HG03571 (cell line): ENCODE measurements at regions not wholly inside any gene's neighbourhood (a gene's known extent, or its start where the extent isn't known, plus 50 kb on each side); places are given as distances from the start of the nearest gene placed in this dataset.
"Not testable (repeated sequence)": the region's sequence is repeated elsewhere in the genome, so short reads cannot be mapped to it uniquely, and the experiment has no call there.

Experiments used
- ATAC-seq: cut with Tn5 transposase; IDR thresholded peaks from one replicate; pipeline ENCODE4 v1.9.1; 2021; ENCODE audit not compliant: unreplicated experiment

DNA sequence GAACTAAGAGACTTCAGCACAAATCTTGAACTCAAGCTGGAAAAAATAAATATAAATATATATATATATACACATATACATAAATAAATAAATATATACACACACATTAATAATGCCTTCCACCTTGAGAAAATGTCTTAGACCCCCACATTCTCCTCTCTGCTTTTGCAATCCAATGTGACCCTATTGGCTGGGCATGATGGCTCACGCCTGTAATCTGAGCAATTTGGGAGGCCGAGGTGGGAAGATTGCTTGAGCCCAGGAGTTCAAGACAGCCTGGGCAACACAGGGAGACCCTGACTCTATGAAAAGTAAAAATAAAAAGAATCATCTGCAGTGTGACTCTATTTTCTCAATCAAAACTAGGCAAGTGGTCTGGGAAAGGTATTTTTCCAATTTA, 424.1 kb upstream of the NFE2L3 start:
- ATAC-seq = no peak

DNA sequence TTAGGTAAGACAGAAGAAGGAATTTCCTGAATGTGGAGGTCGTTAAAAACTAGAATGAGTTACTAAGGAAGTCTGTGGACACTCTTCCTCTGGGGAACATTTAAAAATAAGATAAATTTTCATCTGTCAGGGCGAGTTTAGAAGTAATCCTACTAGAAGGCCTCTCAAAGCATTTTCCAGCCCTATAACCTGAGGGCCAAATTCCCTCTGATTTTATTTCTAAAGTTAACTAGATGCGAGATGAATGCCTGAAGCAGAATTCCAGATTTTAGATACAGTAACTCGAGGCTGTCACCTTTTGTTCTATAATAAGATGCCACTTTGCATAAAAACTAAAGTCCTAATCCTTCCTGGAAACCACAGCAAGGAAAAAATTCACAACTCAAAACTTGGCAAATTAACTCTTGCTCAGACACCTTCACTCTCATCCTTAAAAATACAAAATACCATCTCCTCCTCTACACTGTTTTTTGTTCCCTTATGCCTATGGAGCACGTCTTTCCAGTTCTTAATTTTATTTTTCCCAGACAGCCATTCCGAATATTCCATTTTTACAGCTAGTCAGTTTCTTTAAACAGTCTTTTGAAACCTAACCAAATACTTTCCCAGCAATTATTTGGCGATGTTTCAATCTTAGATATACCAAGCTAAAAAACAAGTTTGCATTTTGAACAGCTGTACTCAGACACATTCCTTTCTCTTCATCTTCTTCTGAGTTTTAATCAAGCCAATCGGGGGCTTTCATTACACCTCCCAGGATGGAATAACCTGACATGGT, 420.7 kb upstream of the NFE2L3 start:
- ATAC-seq = no peak

DNA sequence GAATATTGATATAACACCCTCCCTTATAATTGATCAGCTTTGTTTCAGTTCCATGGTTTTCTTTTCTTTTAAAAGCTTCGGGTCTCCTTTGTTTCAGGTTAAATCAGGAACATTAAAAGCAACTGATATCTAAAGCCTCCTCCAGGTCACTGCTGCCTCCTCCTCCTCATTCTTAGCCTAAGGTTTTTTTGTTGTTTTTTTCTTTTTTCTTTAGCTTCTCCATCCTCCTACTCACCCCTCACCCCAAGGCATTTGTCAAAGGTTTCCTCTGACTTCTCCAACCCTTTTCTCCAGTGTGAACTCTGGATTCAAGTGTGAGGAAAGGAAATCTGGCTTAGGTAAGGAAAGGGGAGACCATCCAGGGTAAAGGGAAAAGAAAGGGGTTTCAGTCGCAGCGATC, 420.2 kb upstream of the NFE2L3 start:
- no peak for ATAC-seq

DNA sequence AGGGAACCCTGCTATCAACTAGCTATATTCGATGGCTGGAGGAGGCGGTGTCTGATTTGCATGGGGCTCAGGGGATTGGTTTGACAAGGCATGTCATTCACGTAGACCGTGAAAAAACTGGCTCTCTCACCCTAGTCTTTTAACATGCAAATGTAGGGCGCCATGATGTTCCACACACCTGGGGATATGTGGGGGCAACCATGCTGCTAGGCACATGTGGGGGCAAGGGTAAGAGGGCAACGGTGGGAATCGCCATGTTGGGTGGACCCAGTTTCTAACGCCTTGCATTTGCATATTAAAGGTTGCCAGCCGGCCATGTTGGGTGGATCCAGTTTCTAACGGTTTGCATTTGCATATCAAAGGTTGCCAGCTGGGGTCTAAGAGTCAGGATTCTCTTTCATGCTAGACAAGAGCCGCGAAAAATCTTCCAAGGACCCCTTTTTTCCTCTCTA, 419.2 kb upstream of the NFE2L3 start:
- ATAC-seq = no peak

DNA sequence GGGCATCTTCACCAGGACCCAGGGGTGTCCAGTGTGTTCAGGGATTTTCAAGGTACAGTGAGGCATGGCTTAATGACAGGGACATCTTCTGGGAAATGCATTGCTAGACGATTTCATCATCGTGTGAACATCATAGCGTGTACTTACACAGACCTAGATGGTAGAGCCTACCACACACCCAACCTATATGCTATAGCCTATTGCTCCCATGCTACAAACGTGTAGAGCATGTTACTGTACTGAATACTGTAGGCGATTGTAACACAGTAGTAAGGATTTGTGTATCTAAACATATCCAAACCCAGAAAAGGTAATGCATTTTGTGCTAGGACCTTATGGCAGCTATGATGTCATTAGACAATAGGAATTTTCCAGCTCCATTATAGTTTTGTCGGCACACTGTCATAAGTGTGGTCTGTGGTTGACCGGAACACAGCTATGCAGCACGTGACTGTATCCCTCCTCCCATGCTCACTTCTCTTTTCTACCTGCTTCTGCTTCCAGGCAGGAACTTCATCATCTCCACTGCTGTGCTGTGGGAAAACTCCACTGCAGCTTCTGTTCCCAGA, 416.2 kb upstream of the NFE2L3 start:
- ATAC-seq = no peak

DNA sequence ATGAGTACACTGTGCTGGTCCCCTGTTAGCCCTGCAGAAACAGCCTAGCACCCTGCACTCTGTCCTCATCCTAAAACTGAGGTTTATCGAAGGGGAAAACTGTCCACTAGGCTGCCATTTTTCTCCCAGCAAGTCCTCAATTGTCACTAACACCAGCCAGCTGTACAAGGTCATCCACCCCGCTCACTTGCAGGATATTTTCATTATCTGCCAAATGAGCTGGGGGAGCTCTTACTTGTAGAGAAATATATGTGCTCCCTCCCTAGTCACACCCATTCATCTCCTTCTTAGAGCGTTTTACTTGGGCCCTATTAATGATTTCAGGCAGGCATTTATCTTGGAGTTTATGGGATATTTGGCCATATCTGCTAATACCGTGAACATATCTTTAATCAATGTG, 413.5 kb upstream of the NFE2L3 start:
- no peak for ATAC-seq

DNA sequence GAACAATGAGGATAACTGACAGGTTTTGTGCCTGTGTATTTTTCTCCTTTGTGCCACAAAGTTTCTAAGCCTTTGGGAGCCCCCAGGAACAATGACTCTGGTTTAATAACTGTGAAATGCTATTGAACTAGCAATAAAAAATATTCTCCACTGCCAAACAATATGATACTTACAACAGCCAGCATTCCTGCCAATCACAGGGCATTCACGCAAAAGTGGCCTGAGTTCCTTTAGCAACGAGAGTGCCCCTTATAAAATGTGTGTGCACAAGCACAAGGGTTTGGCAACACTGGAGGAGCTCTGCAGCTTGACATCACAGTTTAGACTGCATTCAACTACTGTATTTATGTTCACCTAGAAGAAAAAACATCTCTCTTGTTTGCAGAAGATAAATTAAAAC, 412.9 kb upstream of the NFE2L3 start:
- ATAC-seq = no peak

DNA sequence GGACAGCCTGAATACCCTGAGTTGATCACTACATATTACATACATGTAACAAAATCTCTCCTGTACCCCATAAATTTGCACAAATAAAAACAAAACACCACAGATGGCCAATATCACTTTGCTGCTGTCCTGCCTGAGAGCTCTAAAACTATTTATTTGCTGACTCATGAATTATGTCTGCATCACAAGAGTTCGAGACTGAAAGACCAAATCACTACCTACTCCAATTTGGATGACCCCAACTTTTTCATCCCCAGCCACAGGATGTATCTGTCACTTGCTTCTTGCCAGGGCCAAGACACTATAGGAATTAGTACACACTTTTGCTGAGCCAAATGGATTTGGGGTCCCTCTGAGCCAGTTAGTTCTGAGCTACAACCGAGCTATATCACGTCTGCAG, 409.7 kb upstream of the NFE2L3 start:
- ATAC-seq = no peak

DNA sequence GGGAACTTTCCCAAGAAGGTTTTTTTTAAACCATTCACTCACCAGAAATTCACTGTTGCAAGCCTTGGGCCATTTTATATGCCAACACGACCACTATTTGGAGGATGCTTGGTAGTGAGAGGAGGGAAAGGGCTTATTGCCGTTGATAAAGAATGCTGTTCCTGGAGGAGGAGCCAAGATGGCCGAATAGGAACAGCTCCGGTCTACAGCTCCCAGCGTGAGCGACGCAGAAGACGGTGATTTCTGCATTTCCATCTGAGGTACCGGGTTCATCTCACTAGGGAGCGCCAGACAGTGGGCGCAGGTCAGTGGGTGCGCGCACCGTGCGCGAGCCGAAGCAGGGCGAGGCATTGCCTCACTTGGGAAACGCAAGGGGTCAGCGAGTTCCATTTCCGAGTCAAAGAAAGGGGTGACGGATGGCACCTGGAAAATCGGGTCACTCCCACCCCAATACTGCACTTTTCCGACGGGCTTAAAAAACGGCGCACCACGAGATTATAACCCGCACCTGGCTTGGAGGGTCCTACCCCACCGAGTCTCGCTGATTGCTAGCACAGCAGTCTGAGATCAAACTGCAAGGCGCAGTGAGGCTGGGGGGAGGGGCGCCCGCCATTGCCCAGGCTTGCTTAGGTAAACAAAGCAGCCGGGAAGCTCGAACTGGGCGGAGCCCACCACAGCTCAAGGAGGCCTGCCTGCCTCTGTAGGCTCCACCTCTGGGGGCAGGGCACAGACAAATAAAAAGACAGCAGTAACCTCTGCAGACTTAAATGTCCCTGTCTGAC, 408.1 kb upstream of the NFE2L3 start:
- ATAC-seq = not testable (repeated sequence)

DNA sequence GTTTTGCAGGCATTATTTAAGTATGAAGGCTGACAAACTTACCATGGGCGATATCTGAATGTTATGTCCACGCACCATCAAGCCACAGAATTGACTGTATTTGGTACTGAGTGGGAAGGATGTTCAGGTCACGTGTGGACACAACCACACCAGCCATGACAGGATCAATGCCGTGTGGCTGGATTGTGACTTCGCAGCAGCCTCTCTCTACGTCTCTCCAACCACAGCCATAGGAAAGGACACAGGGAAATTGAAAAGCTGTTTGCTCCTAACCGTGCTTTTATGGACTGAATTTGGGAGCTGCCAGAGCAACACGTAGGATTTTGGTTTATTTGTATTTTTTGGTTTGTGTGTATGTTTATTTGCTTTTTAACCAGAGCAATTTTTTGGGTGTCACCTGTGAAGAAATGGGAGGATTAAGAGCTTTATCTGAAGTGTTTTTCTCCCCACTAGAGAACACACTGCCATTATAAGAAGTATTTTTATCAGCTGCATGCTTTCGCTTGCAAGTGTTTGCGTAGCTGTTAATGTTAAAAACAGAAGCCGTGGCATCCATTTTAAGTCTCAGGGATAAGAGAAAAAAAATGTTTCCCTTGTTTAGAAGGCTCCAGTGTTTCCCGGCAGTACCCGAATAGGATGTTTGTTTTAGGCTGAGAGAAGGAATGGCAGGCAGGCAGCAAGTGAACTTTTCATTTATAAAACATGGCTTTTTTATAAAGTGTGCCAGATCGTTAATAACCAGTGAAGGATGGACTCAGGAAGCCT, 401.1 kb upstream of the NFE2L3 start:
- no peak for ATAC-seq

DNA sequence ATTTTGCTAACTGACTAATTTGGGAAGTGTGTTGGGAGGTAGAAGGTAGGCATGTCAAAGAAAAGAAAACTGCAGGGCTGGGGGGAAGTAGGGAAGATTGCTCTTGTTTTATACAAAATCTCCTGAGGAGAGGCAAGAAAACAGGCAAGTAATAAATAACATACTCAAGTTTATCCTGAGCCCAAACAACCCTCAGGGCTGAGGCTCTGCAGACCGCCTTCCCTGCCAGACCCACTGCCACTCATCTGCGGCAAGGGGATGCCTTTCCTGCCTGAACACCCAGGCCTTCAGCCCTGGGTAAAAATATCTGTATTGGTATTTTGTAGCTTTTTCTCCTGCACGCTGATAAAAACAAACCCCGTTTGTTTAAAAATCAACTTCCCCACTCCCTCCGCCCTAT, 399.8 kb upstream of the NFE2L3 start:
- ATAC-seq = no peak

DNA sequence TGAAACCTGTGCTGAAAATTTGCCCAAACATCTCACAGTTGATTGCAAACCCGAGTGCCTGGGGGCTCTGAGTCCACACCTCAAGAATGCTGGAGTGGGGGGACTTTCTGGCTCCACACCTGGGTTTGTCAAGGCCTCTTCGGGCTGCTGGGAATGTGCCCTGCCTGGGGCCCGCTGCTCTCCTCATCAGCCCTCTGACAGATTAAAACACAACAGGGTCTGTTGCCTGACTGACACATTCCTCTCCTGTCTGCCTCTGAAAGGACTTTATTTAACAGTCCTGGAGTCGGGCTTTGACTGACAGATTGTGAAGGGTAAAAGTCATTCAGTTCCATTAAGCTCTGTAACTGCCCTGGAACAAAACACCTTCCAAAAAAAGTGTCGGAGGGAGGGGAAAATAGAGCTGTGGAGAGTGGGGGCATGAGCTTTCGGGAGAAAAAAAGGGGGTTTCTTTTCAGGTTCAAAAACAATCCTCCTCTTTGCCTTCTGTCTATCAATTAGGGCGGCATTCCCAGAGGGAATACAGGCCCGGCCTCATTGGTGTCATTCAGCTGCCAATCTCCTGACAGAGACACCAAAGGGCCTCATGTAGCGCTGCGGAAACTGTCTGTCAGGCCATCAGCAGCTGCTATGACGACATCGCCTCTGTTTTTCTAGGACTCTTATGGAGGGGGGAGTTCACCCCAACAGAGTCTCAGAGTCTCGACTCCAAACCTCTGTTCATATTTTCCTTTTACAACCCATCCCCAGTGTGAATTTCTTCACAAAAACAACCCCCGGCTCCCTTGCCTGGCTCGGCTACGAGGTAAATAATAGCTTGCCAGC, 398.8 kb upstream of the NFE2L3 start:
- no peak for ATAC-seq

DNA sequence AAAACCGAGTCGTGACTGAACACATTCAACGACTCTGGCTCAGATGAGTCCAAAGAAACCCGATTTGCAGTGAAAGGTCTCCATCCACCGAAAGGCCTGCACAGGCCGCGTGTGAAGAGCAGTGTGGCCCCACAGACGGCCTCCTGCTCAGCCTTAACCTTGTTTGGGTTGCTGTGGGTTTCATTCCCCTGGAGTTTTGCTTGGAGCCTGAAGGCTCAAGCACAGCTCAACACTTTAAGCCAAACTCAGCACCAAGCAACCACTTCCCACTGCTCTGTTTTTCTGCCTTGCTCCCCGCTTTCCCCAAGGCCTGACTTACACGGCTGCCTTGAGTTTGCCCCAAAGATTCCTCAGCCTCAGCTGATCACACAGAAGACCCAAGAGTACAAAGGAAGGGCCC, 398.2 kb upstream of the NFE2L3 start:
- ATAC-seq = no peak

DNA sequence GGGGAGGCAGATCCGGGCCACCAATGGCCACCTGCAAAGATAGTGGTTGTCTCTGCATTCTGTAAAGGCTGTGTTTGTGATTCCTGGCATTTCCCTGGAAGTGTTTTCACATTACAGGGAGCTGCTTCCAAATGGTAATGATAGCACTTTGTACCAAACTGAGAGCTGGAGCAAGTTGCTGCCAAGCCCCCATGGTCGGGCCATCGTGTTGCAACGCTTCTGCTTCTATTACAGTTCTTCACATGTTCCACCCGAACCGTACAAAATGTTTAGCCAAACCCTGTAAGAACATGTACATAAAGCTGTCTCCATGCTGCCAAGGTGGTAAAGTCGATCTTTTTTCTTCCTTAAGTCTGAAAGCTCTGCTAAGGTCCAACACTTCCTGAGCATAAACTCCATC, 397.7 kb upstream of the NFE2L3 start:
- no peak for ATAC-seq

DNA sequence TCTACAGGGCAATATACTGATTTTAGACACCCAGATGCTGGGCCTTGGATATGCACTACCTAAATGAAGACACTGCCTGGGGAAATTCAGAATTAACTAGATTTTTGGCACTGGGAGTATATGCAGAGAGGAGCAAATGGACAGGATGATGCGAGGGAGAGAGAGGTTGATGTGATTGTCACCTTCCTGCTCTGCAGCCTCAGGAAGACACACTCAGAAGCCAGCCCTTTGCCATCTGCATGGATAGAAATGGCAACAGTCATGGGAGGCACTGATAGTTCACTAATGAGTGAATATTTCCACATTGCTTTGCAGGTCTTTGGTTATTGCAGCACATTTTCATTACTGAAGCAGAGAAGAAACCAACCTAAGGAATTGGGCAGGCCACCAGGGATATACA, 397.2 kb upstream of the NFE2L3 start:
- ATAC-seq = no peak

DNA sequence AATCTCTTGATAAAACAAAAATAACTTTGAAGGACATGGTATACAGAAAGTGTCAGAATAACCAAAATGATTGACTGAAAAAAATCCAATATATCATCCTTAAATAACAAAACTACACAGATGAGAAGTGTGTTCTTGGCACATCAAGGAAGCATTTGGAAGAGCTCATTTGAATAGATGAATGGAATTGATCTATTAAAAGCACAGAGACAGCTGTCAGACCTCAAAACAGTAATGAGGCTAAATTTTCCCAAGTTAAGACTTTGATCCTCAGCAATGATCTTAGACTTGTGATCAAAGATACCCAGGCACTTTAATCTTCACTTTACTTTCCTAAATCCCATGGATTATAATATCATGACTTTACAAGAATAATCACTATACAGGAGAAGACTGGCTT, 395.4 kb upstream of the NFE2L3 start:
- ATAC-seq = no peak

DNA sequence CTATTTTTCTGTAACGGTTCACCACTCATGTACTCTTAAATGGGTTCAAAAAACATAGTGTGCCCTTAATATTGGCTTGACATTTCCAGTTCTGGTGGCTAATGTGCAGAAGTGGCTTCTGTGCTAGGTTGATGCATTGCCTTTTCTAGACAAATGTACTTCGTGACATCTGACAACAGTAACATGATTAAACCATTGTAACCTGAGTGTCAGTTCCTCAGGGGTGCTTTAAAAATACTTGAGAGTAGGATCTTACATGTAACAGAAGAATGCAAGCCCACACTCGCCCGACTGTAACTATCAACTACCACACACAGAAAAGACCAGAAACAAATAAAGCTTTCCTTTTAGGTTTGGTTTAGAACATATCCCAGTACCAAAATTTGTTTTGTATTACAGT, 393.4 kb upstream of the NFE2L3 start:
- ATAC-seq = no peak

DNA sequence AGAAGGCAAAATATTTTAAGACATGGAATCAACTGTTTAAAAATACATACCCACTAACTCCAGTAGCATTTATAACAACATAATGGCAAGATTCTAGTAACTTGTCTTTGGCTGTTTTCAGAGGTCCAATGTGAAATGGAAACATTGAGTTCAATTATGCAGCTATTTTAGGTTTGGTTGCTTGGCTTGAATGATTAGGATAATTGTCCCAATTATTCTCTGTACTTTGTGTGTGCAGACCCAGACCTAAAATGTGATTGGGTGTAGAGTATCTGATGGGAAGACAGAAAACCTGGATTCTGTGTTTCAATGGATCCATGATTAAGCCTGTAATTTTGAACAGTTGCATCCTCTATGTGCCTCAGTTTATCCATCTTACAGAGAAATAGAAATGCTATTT, 392.7 kb upstream of the NFE2L3 start:
- ATAC-seq = no peak

DNA sequence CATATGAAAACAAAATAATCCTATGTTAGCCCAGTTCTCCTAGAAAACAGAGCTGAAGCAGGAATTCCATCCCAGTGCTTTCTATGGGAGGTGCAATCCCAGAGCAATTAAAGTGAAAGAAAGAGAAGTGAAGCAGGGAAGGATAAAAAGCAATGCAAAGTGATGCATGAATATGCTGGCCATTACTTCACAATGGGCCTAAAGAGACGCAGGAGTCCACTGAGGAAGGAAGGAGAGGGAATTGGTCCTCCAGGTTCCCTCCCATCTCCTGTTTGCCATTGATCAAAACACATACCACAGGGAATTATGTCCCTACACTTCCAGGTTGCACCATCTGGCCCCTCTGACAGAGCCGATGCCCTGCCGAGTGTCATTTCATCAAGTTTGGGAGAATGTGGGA, 392.2 kb upstream of the NFE2L3 start:
- ATAC-seq = no peak
